ENCODE measurements at regions not wholly inside any gene's neighbourhood (a gene's known extent, or its start where the extent isn't known, plus 50 kb on each side); places are given as distances from the start of the nearest gene placed in this dataset.

GRCh38 chr11:36822829-36823228, 224.8 kb upstream of the RAG2 start:
- Histone ChIP-seq H2AFZ (ENCODE audit: low read length) (no peak overlapping the region), H3K4me2 (ENCODE audit: insufficient read depth, insufficient read length, low read length) (no peak overlapping the region), H2BK15ac (ENCODE audit: low read depth, low read length) (no peak overlapping the region), H3T11ph (ENCODE audit: low read length) (no peak overlapping the region), H4K5ac (ENCODE audit: insufficient read length, low read depth, low read length) (no peak overlapping the region), H2BK20ac (ENCODE audit: low read depth, low read length, poor library complexity, severe bottlenecking) (no peak overlapping the region), H3K27ac (ENCODE audit: insufficient read length, low read depth, low read length) (no peak overlapping the region), H3K79me2 (ENCODE audit: insufficient read depth, low read length) (no peaks in the 10 kb centered on the region), H4K91ac (ENCODE audit: insufficient read length, low read depth, low read length) (no peak overlapping the region), H3K18ac (ENCODE audit: insufficient read length, low read depth, low read length) (no peak overlapping the region), H2BK5ac (ENCODE audit: insufficient read length, low read length) (no peak overlapping the region), H3K79me1 (ENCODE audit: insufficient read depth, low read depth, low read length, poor library complexity, severe bottlenecking) (no peaks in the 10 kb centered on the region), H3K9me3 (ENCODE audit: control insufficient read depth, low read depth, low read length) (no peaks in the 10 kb centered on the region), H3K14ac (ENCODE audit: insufficient read depth, low read length) (no peak overlapping the region), H4K20me1 (ENCODE audit: control insufficient read depth, insufficient read depth, insufficient read length) (no peaks in the 10 kb centered on the region), H3K56ac (ENCODE audit: insufficient read length, low read depth, low read length) (no peak overlapping the region), H3K27me3 (ENCODE audit: insufficient read depth, low read length) (no peaks in the 10 kb centered on the region), H3K23me2 (ENCODE audit: insufficient read length, low read depth, low read length, poor library complexity, severe bottlenecking) (no peaks in the 10 kb centered on the region), H3K9ac (ENCODE audit: extremely low read depth, insufficient read length, low read length) (no peak overlapping the region), H2BK120ac (ENCODE audit: low read depth, low read length, poor library complexity, severe bottlenecking) (no peak overlapping the region), H2BK12ac (ENCODE audit: insufficient read length, low read depth, low read length) (no peak overlapping the region), H4K8ac (replicated peaks; ENCODE audit: insufficient read length, low read depth, low read length) (no peak overlapping the region), H3K4me1 (ENCODE audit: insufficient read depth, low read length) (no peaks in the 10 kb centered on the region), H2AK5ac (ENCODE audit: insufficient read length, low read length) (no peak overlapping the region), H3K23ac (ENCODE audit: insufficient read length, low read depth, low read length) (no peak overlapping the region), H3K4ac (ENCODE audit: low read depth, low read length) (no peak overlapping the region)
- Mint-ChIP-seq H3K27ac (no peak overlapping the region), H3K4me1 (no peaks in the 10 kb centered on the region), H3K36me3 (ENCODE audit: insufficient read depth in 1 of 3, low read depth in 3 of 3) (no peaks in the 10 kb centered on the region), H3K9me3 (no peaks in the 10 kb centered on the region; a peak in 1 of 5 replicates), H3K4me3 (no peak overlapping the region), H3K27me3 (ENCODE audit: low read depth) (peaks cover 12% of the 10 kb centered on the region)
- DNase-seq: no peak
- TF ChIP-seq CTCF (conservative IDR thresholded peaks at IDR 0.05): no peak
- WGBS (ENCODE audit: extremely low coverage, insufficient read length, low lambda C conversion rate): no CpG with 5 or more reads among the region's 1 CpG
